ENCODE measurements at regions not wholly inside any gene's neighbourhood (a gene's known extent, or its start where the extent isn't known, plus 50 kb on each side); places are given as distances from the start of the nearest gene placed in this dataset.

DNA sequence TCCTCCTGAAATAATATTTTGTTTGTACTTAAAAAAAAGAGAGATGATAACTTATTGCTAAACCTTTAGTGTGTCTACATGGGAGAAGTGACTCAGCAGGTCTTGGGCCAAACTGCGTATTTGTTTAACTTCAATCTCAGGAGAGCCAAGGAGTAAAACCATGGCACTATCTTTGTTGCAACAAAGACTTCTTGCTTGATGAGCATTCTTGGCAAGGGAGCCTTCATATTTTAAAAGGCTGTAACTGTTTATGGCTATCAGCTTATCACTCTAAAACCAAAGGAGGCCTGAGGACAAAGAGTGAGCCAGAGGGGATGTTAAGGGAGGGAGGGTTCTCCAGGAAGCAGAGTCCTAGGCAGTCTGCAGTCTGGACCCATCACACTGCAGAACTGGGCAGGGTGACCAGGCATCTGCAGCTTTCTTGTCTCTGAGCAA is 216.2 kb upstream of the S1PR3 start:
- TF ChIP-seq CTCF (IDR thresholded peaks at IDR 0.05; ENCODE audit: low read length) (no peak), EZH2 (IDR thresholded peaks at IDR 0.05; ENCODE audit: borderline replicate concordance, low read length) (no peak)
- H3K4me1 ChIP-seq (ENCODE audit: insufficient read depth, low read length, severe bottlenecking): peaks cover 63% of the 10 kb centered on the region
- no peak overlapping the region for H3K4me3 ChIP-seq (ENCODE audit: low read depth, low read length, poor library complexity, severe bottlenecking)
- H3K9me2 ChIP-seq (ENCODE audit: low read depth, low read length): no peaks in the 10 kb centered on the region
- no peaks in the 10 kb centered on the region for H3F3A ChIP-seq (ENCODE audit: insufficient read depth, low read length)
- H4K20me1 ChIP-seq (ENCODE audit: insufficient read depth, low read length): no peaks in the 10 kb centered on the region
- H2AFZ ChIP-seq (ENCODE audit: low read length): peak overlapping the region; percentile 71; the same call in 1 of the 2 replicates
- no peaks in the 10 kb centered on the region for H3K36me3 ChIP-seq (ENCODE audit: insufficient read depth, low read length)
- H3K79me2 ChIP-seq (ENCODE audit: insufficient read depth, low read length): no peaks in the 10 kb centered on the region
- H3K9ac ChIP-seq (ENCODE audit: low read length): no peak overlapping the region
- H3K4me2 ChIP-seq (ENCODE audit: low read length): no peak overlapping the region
- H3K9me3 ChIP-seq (ENCODE audit: low read length): no peaks in the 10 kb centered on the region
- H3K27me3 ChIP-seq (ENCODE audit: insufficient read depth, low read length): no peaks in the 10 kb centered on the region
- H3K27ac ChIP-seq (ENCODE audit: low read depth, low read length, poor library complexity, severe bottlenecking): peak overlapping the region; percentile 38

- Histone ChIP-seq H3K4me3 (ENCODE audit: low read depth, low read length, poor library complexity, severe bottlenecking) (no peak overlapping the region), H3K4me1 (ENCODE audit: insufficient read depth, low read length, severe bottlenecking) (peaks cover 63% of the 10 kb centered on the region), H3K9ac (ENCODE audit: low read length) (no peak overlapping the region), H2AFZ (ENCODE audit: low read length) (peak overlapping the region; percentile 71; the same call in 1 of the 2 replicates), H3F3A (ENCODE audit: insufficient read depth, low read length) (no peaks in the 10 kb centered on the region), H3K79me2 (ENCODE audit: insufficient read depth, low read length) (no peaks in the 10 kb centered on the region), H3K9me2 (ENCODE audit: low read depth, low read length) (no peaks in the 10 kb centered on the region), H3K9me3 (ENCODE audit: low read length) (no peaks in the 10 kb centered on the region), H3K36me3 (ENCODE audit: insufficient read depth, low read length) (no peaks in the 10 kb centered on the region), H4K20me1 (ENCODE audit: insufficient read depth, low read length) (no peaks in the 10 kb centered on the region), H3K4me2 (ENCODE audit: low read length) (no peak overlapping the region), H3K27ac (ENCODE audit: low read depth, low read length, poor library complexity, severe bottlenecking) (peak overlapping the region; percentile 38), H3K27me3 (ENCODE audit: insufficient read depth, low read length) (no peaks in the 10 kb centered on the region)
- TF ChIP-seq CTCF (IDR thresholded peaks at IDR 0.05; ENCODE audit: low read length): no peak
- TF ChIP-seq EZH2 (IDR thresholded peaks at IDR 0.05; ENCODE audit: borderline replicate concordance, low read length): no peak
Measured at GRCh38 chr9:88775559-88775958, 215.7 kb upstream of the S1PR3 start.

DNA sequence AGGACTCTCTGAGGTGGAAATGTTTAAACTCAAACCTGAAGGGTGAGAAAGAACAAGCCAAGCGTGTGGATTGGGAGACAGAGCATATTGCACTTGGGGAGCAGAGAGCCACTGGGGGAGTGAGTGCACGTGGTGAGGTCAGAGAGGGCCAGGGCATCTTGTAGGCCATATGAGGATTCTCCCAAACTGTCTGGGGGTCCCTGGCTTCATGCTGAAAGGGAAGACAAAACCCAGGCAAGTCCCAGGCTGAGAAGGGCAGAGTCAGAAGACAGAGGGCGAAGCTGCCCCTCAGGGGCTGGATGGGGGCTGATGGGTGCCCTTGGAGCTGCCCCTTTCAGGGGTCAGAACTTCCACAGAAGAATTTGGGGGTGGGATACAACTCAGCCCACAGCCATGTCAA is 215.3 kb upstream of the S1PR3 start:
- no peak overlapping the region for H3K4me2 ChIP-seq (ENCODE audit: low read length)
- no peaks in the 10 kb centered on the region for H3K9me2 ChIP-seq (ENCODE audit: low read depth, low read length)
- H3K9me3 ChIP-seq (ENCODE audit: low read length): no peaks in the 10 kb centered on the region
- H3K36me3 ChIP-seq (ENCODE audit: insufficient read depth, low read length): no peaks in the 10 kb centered on the region
- TF ChIP-seq CTCF (IDR thresholded peaks at IDR 0.05; ENCODE audit: low read length) (no peak), EZH2 (IDR thresholded peaks at IDR 0.05; ENCODE audit: borderline replicate concordance, low read length) (no peak)
- no peak overlapping the region for H3K4me3 ChIP-seq (ENCODE audit: low read depth, low read length, poor library complexity, severe bottlenecking)
- H3K9ac ChIP-seq (ENCODE audit: low read length): no peak overlapping the region
- H3F3A ChIP-seq (ENCODE audit: insufficient read depth, low read length): no peaks in the 10 kb centered on the region
- H3K27me3 ChIP-seq (ENCODE audit: insufficient read depth, low read length): no peaks in the 10 kb centered on the region
- peaks cover 64% of the 10 kb centered on the region for H3K4me1 ChIP-seq (ENCODE audit: insufficient read depth, low read length, severe bottlenecking)
- peak overlapping the region; percentile 71; the same call in 1 of the 2 replicates for H2AFZ ChIP-seq (ENCODE audit: low read length)
- peak overlapping the region; percentile 48 for H3K27ac ChIP-seq (ENCODE audit: low read depth, low read length, poor library complexity, severe bottlenecking)
- H3K79me2 ChIP-seq (ENCODE audit: insufficient read depth, low read length): no peaks in the 10 kb centered on the region
- H4K20me1 ChIP-seq (ENCODE audit: insufficient read depth, low read length): no peaks in the 10 kb centered on the region

All from OCI-LY1 (cell line).